K562 (cell line): ENCODE measurements at regions not wholly inside any gene's neighbourhood (a gene's known extent, or its start where the extent isn't known, plus 50 kb on each side); places are given as distances from the start of the nearest gene placed in this dataset.

Experiments
- ATAC-seq: fragments of 200-7000 bp; cut with Tn5 transposase; 3 replicates; pipeline ENCODE4 v1.9.1; 2020; ENCODE audit warnings: moderate library complexity
- BruUV-seq: library from RNA; stranded (reverse); fragments of 400-500 nt; replicated peaks from 2 replicates; lab custom pipeline; 2021; lab: Mats Ljungman, UMichigan
- CTCF ChIA-PET: fragments of 300-600 bp; formaldehyde crosslinking; extraction: SDS; loops from one replicate; lab custom pipeline; 2021; ENCODE audit warnings: low intra/inter-chr PET ratio; lab: Yijun Ruan, JAX
- POLR2A ChIA-PET: fragments of 300-600, 350-650 bp; sonication (Branson Sonifier 250); formaldehyde crosslinking; extraction: SDS; loops from one replicate; lab custom pipeline; 2021; ENCODE audit warnings: antibody characterized with exemption, inconsistent platforms; lab: Yijun Ruan, JAX
- DNase-seq, 4 experiments: peaks; one replicate each; pipeline versions ENCODE4 v3.0.0 to v3.0.0-alpha.2; 2011 to 2018; ENCODE audit warnings: low spot score in 3 of 4, mixed read lengths in 3 of 4; ENCODE audit errors: extremely low read depth in 1 of 4
- FAIRE-seq: peaks from 2 replicates; lab custom pipeline; 2011; peaks lifted over from hg19 to GRCh38; lab: Jason Lieb, UNC
- H2AFZ ChIP-seq: 2 replicates; pipeline ENCODE4 v1.6.0; 2011; ENCODE audit warnings: low read depth, low read length, control low read depth, inconsistent platforms
- H3K27ac ChIP-seq: fragments of 200-600 bp; 3 replicates; pipeline ENCODE4 v1.8.0; 2011; ENCODE audit warnings: low read depth, mild to moderate bottlenecking, control low read depth, inconsistent platforms, low read length, moderate library complexity, mixed read lengths; ENCODE audit errors: extremely low read depth
- H3K27me3 ChIP-seq, 2 experiments: fragments of 300-600 bp in 1 of 2; 2 replicates in 1 of 2; 3 replicates in 1 of 2; pipeline versions ENCODE4 v1.6.0 to v1.8.0; 2011; ENCODE audit warnings: inconsistent platforms in 2 of 2, low read length in 2 of 2, mild to moderate bottlenecking in 1 of 2, mixed read lengths in 1 of 2, moderate library complexity in 1 of 2; ENCODE audit not compliant: control insufficient read depth in 2 of 2, insufficient read depth in 2 of 2
- H3K36me3 ChIP-seq: fragments of 300-600 bp; 3 replicates; pipeline ENCODE4 v1.8.0; 2011; ENCODE audit warnings: mild to moderate bottlenecking, low read length, inconsistent platforms; ENCODE audit not compliant: control insufficient read depth, insufficient read depth
- H3K4me1 ChIP-seq, 2 experiments: fragments of 200-600 bp in 1 of 2; replicated peaks in 1 of 2; 2 replicates in 1 of 2; 3 replicates in 1 of 2; pipeline versions ENCODE4 v1.5.1 to v1.8.0; 2011; ENCODE audit warnings: inconsistent platforms in 2 of 2, low read length in 2 of 2, mild to moderate bottlenecking in 1 of 2, mixed read lengths in 1 of 2, moderate library complexity in 1 of 2; ENCODE audit not compliant: control insufficient read depth in 2 of 2, insufficient read depth in 2 of 2
- H3K4me2 ChIP-seq: 2 replicates; pipeline ENCODE4 v1.6.1; 2011; ENCODE audit warnings: low read length, control low read depth, inconsistent platforms, mixed read lengths; ENCODE audit not compliant: insufficient read depth
- H3K4me3 ChIP-seq: fragments of 200-600 bp; sonication (generic), shearing (Covaris generic); 2 replicates; pipeline ENCODE4 v1.5.1; 2016; ENCODE audit warnings: control low read depth, inconsistent platforms
- H3K79me2 ChIP-seq: fragments of 200-600 bp; 3 replicates; pipeline ENCODE4 v1.8.0; 2011; ENCODE audit warnings: low read length, inconsistent platforms; ENCODE audit not compliant: control insufficient read depth, insufficient read depth
- H3K9ac ChIP-seq, 2 experiments: 2 replicates each; pipeline versions ENCODE4 v1.6.0 to v1.6.1; 2011; ENCODE audit warnings: low read depth in 2 of 2, low read length in 2 of 2, control low read depth in 1 of 2, inconsistent platforms in 1 of 2, mild to moderate bottlenecking in 1 of 2, mixed read lengths in 1 of 2; ENCODE audit not compliant: insufficient read depth in 1 of 2
- H3K9me1 ChIP-seq: one replicate; pipeline ENCODE4 v1.6.0; 2011; ENCODE audit warnings: inconsistent platforms, mild to moderate bottlenecking, low read length, moderate library complexity; ENCODE audit not compliant: control insufficient read depth, insufficient read depth
- H3K9me3 ChIP-seq: replicated peaks from 2 replicates; pipeline ENCODE4 v1.5.1; 2011; ENCODE audit warnings: low read depth, low read length, inconsistent platforms; ENCODE audit not compliant: control insufficient read depth, insufficient read depth
- H4K20me1 ChIP-seq: replicated peaks from 2 replicates; pipeline ENCODE4 v1.6.1; 2011; ENCODE audit warnings: low read length, inconsistent platforms, mixed read lengths; ENCODE audit not compliant: control insufficient read depth, insufficient read depth
- CBX1 ChIP-seq: sonication (generic); IDR thresholded peaks from 2 replicates; pipeline ENCODE4 v1.6.1; 2016; ENCODE audit warnings: antibody characterized with exemption, low read depth, mild to moderate bottlenecking
- CREB3L1 ChIP-seq: fragments of 450-650 bp; IDR thresholded peaks from 2 replicates; pipeline ENCODE4 v1.6.1; 2014; ENCODE audit warnings: low read depth, mild to moderate bottlenecking, moderate library complexity, borderline replicate concordance
- CREM ChIP-seq: IDR thresholded peaks from 2 replicates; pipeline ENCODE4 v1.6.1; 2014; ENCODE audit warnings: antibody characterized with exemption, low read depth
- E2F4 ChIP-seq: sonication (generic); formaldehyde crosslinking; IDR thresholded peaks from 2 replicates; pipeline ENCODE4 v1.8.0; 2022; ENCODE audit warnings: mild to moderate bottlenecking, low read depth, missing genetic modification reagents
- HCFC1 ChIP-seq: IDR thresholded peaks from 2 replicates; pipeline ENCODE4 v1.6.1; 2012; ENCODE audit warnings: low read depth, low read length, improper control_type of control experiment
- HDAC3 ChIP-seq: fragments of 450-650 bp; IDR thresholded peaks from 2 replicates; pipeline ENCODE4 v1.6.1; 2018; ENCODE audit warnings: borderline replicate concordance, mild to moderate bottlenecking, moderate library complexity; ENCODE audit not compliant: partially characterized antibody
- MAFF ChIP-seq: IDR thresholded peaks from 2 replicates; pipeline ENCODE4 v1.6.1; 2012; ENCODE audit warnings: low read length, improper control_type of control experiment
- MCM2 ChIP-seq: fragments of 450-650 bp; IDR thresholded peaks from 2 replicates; pipeline ENCODE4 v1.6.1; 2017; ENCODE audit warnings: low read depth, mild to moderate bottlenecking
- NFE2L1 ChIP-seq: fragments of 450-650 bp; IDR thresholded peaks from 2 replicates; pipeline ENCODE4 v1.6.1; 2016; ENCODE audit warnings: missing genetic modification characterization, low read depth, mild to moderate bottlenecking, missing compliant biosample characterization, moderate library complexity, borderline replicate concordance
- NFXL1 ChIP-seq: fragments of 450-650 bp; formaldehyde crosslinking; IDR thresholded peaks from 2 replicates; pipeline ENCODE4 v1.4.0; 2021; ENCODE audit warnings: mild to moderate bottlenecking
- RAD51 ChIP-seq: fragments of 450-650 bp; IDR thresholded peaks from 2 replicates; pipeline ENCODE4 v1.7.1; 2016; ENCODE audit warnings: low read depth, mild to moderate bottlenecking, borderline replicate concordance
- TAF15 ChIP-seq: fragments of 200-400 bp; formaldehyde crosslinking; IDR thresholded peaks from 2 replicates; pipeline ENCODE4 v1.6.1; 2017; ENCODE audit warnings: mild to moderate bottlenecking, low read depth, low read length, moderate library complexity
- ZBTB8A ChIP-seq: fragments of 450-650 bp; IDR thresholded peaks from 2 replicates; pipeline ENCODE4 v1.6.1; 2018; ENCODE audit warnings: mild to moderate bottlenecking, moderate library complexity; ENCODE audit not compliant: partially characterized antibody
- ZNF316 ChIP-seq: fragments of 450-650 bp; IDR thresholded peaks from 2 replicates; pipeline ENCODE4 v1.6.1; 2016
- WGBS: fragments of 100-300 bp; shearing (Covaris generic); methylation state at CpG from one replicate; pipeline ENCODE4 v1.1.6; 2016; ENCODE audit warnings: low coverage, mixed read lengths; ENCODE audit not compliant: insufficient coverage; ENCODE audit errors: missing lambda C conversion rate; 5-methylcytosine and 5-hydroxymethylcytosine counted together
- in situ Hi-C: fragments of 300-500 bp; cut with MboI; formaldehyde crosslinking; loops from 4 replicates; pipeline ENCODE4 v1.15.0; 2018; ENCODE audit warnings: inconsistent platforms, mixed read lengths
- intact Hi-C: fragments of 100-400 bp; cut with micrococcal nuclease; formaldehyde crosslinking; loops from 2 replicates; pipeline ENCODE4 v1.14.2; 2022

DNA sequence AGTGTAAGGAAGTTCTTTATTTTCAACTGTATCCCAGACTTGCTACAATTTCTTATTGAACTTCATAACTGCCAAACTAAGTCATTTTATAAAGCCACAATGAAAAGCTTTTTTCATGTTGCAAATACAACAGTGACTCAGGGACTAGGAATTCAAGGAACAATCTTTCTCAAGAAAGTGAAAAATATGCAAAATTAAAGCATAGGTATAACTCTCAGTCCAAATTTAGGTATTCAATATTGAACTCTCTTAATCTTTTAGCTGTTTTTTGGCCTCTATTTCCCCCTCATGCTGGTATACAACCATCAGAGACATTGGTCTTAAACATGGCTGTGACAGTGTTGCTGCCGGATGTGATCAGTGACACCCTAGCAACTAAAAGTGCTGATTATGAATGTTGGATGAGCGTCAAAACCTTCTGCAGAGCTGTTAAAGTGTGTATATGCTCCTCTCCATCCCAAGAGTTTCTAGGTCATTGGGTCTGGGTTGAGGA lies 476.9 kb downstream of the ZNF385D start:
- TF ChIP-seq MAFF: no peak
- TF ChIP-seq NFXL1: no peak
- TF ChIP-seq HCFC1: no peak
- TF ChIP-seq E2F4: no peak
- TF ChIP-seq MCM2: no peak
- TF ChIP-seq RAD51: no peak
- no peak for TF ChIP-seq TAF15
- no peak for TF ChIP-seq ZNF316
- TF ChIP-seq CREB3L1: no peak
- TF ChIP-seq CBX1: no peak
- no peak for TF ChIP-seq ZBTB8A
- TF ChIP-seq NFE2L1 (tag): no peak
- TF ChIP-seq CREM: no peak
- no peak for TF ChIP-seq HDAC3
- TF ChIP-seq, all 486 proteins: peak for 0
- Histone ChIP-seq H3K27ac (no peak overlapping the region), H3K9me3 (no peaks in the 10 kb centered on the region), H3K4me1 (peaks cover 0 to 5% of the 10 kb centered on the region in 2 experiments; a peak in 1 of 5 replicates), H4K20me1 (no peaks in the 10 kb centered on the region), H3K4me3 (no peak overlapping the region), H3K36me3 (no peaks in the 10 kb centered on the region), H3K9me1 (no peaks in the 10 kb centered on the region), H2AFZ (no peak overlapping the region), H3K27me3 (no peaks in the 10 kb centered on the region), H3K4me2 (no peak overlapping the region), H3K9ac (no peak overlapping the region), H3K79me2 (no peaks in the 10 kb centered on the region)
- DNase-seq (no peak), ATAC-seq (no peak), FAIRE-seq (no peak)
- BruUV-seq: no TSS peak
- WGBS: 4% methylated on average over 2 of the region's 2 CpGs
- in situ Hi-C loops: no loop called here
- ChIA-PET POLR2A (no interaction called here), CTCF (no interaction called here)
- intact Hi-C loops: no loop called here
